ENCODE measurements at regions not wholly inside any gene's neighbourhood (a gene's known extent, or its start where the extent isn't known, plus 50 kb on each side); places are given as distances from the start of the nearest gene placed in this dataset.

DNA sequence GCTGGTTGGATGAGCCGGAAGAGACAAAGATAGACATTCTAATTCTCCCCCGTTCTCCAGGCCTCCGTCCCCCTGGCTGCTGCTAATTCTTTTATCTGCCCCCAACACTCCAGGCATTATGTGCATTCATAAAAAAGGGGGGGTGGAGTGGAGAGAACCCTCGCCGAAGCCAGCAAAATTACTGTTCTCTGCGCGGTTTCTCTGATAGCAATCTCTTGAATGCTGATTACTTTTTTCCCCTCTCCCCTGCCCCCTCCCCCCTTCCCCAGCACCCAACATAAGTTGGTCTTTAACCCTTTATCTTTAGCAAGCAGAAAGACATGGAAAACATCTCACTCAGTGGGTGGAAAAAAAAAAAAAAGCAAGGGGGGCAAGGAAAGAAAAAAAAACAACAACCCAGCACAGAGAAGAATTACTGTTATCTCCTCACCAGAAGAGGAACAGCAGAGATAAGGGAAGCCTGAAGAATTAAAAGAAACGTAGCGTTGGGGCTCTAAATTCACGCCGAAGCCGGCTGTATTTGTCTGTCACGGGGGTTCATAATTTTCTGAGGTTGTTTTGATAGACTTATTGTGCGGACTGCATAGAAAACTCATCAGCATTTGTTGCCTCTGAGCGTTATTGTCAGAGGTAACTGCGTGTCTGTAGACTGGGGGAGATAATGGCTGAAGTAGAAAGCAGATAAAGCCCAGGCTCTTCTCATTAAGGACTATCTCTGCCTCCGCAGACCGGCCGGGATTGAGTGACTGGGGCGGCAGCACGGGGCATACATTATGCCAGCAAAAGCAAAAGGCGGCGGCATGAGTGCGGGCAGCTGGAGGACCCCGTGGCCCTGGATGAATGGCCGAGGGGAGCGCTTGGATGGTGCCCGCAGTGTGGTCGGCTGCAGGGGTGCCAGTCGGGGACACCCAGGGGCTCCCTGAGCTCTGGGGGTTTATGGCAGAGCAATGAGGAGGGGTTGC, 126.9 kb downstream of the MRM1 start:
- no peak for DNase-seq (ENCODE audit: low spot score)

DNA sequence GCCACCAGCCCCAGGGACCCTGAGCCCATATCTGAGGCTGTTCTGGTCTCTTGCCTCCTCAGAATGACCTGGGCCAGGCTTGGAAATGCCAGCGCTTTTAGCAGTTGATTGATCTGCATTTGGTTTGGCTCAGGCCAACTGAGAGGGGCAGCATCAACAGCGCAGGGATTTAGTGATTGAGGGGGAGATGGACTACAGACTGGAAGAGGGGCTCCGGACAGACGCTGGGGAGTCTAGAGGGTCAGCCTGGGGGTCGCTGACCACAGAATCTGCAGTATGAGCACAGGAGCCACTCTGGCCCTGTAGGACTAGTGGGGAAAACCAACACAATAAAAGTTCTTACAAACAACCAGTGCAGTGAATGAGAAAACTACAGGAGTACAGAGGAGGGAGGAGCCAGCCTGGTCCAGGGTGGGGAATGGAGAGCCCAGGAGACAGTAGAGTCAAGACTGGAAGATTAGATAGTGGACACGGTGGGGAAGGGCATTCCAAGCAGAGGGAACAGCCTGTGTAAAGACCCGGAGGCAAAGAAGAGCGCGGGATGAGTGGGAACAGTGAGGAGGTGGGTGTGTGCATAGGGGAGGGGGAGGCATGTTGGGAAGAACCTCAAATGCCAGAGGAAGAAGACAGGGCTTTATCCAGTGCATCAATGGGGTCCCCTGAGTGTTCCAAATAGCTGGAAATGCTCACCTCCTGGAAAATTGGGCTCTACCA, 128.9 kb downstream of the MRM1 start:
- no peak for DNase-seq (ENCODE audit: low spot score)

DNA sequence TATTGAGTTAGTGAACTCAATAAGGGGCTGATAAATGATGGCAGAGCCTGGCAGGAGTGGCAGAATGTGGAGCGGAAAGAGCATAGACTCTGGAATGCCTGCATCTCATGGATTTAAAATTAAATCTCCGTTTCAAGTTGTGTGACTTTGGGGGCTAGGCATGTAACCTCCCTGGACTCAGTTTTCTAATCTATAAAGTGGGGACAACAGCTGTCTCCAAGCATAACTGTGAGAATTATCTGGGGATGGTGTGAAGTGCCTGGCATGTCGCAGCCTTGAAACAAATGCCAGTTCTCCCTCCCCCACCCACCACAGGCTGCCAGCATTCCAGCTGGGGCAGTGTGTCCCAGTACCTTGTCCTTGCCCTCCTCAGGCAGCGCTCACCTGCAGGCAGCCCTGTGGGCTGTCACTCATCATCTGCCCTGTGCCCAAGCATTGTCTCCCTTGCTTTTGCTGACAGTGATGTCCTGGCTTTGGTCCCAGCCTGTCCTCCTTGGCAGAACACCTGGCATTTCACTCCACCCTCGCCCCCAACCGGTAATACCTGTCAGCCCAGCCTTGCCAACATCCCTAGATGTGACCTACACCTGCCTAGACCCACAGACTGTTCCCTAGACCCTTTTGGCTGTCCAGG, 129.6 kb downstream of the MRM1 start:
- DNase-seq (ENCODE audit: low spot score): no peak

DNA sequence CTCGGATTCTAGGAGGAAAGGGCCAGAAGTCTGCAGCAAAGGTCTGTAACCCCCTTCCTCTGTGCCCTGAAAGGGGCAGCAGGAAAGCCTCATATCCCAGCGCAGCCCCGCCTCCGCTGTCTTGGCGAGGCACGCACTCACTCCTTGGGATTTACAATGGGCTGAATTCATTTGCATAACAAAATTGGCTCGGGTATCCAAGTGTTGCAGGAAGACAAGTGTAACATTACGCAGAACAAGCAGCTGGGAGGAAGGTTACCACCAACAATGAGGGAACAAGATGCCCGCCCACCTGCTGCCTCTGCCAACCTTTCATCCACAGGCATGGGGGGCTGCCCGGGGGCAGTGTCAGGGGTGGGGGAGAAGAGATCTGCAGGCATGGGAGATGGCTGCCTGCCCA, 130.4 kb downstream of the MRM1 start:
- no peak for DNase-seq (ENCODE audit: low spot score)

DNA sequence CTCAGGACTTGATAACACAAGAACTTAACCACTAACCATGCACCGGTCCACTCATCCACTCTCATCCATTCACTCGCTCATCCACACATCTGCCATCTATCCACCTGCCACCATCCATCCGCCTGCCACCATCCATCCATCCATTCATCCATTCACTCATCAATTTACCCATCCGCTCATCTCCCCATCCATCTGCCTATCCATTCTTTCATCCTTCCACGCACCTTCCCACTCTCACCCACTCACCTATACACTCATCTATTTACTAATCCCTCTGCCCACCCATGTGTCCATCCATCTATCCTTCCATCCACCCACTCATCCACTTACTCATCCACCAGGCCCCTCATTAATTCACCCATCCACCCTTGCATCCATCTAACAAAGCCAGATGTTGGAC, 131.0 kb downstream of the MRM1 start:
- no peak for DNase-seq (ENCODE audit: low spot score)

DNA sequence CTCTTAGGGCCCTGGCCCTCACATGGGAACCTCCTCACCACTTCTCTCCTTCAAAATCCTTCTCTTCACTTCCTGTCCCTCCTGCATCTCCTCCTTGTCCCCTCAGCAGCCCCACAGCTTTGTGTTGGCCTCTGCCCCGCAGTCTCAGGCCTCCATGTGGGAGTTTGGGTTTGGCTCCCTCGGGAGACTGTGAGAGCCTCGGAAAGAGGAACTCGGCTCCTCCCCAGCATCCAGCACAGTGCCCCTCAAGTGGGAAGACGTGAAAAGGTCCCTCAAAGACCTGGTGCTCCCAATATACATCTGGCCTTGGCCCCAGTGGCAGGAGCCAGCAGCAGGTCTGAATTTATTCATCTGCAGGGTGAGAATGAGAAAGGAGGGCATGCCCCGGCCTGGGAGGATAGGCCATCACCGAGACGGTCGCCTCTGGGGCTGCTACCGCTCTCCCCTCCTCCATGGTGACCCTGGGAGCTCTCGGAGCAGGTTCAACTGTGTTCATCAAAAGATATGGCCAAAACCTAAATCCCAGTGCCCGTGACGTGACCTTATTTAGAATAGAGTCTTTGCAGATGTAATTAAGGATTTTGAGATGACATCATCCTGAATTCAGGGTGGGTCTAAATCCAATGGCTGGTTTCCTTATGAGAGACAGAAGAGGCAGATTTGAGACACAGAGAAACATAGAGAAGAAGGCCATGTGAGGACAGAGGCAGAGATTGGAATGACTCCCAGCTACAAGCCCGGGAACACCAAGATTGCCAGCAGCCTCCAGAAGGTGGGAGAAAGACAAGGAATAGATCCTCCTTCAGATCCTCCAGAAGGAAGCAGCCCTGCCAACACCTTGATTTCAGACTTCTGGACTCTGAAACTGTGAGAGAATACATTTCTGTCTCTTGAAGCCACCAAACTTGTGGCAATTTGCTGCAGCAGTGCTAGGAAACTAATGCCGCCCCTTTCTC, 135.1 kb downstream of the MRM1 start:
- DNase-seq (ENCODE audit: low spot score): no peak

DNA sequence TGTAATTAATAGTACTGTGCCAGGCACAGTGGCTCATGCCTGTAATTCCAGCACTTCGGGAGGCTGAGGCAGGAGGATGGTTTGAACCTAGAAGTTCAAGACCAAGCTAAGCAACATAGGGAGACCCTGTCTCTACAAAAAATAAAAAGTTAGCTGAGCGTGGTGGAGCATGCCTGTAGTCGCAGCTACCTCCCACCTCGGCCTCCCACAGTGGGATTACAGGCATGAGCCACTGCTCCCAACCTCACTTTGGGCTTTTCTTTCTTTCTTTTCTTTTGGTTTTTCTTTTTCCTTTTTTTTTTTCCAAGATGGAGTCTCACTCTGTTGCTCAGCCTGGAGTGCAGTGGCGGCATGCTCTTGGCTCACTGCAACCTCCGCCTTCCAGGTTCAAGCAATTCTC, 137.8 kb downstream of the MRM1 start:
- no peak for DNase-seq (ENCODE audit: low spot score)

DNA sequence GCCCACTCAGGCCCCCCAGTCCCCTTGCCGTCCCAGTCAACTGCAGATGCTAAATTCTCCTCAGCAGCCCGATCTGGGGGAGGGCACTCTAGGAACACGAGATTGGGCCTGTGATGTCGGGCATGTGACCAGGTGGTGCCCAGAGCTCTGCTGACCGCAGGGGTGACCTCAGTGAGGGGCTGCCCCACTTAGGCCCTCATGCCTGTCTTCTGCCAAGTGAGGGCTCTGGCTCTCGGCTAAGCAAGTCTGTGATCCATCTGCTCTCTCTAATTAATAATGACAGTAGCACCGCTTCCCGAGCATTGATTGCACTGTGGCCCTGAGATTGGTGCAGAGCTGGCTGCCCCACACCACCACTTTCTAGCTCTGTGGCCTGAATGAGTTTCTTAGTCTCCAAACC, 138.8 kb downstream of the MRM1 start:
- DNase-seq (ENCODE audit: low spot score): no peak

DNA sequence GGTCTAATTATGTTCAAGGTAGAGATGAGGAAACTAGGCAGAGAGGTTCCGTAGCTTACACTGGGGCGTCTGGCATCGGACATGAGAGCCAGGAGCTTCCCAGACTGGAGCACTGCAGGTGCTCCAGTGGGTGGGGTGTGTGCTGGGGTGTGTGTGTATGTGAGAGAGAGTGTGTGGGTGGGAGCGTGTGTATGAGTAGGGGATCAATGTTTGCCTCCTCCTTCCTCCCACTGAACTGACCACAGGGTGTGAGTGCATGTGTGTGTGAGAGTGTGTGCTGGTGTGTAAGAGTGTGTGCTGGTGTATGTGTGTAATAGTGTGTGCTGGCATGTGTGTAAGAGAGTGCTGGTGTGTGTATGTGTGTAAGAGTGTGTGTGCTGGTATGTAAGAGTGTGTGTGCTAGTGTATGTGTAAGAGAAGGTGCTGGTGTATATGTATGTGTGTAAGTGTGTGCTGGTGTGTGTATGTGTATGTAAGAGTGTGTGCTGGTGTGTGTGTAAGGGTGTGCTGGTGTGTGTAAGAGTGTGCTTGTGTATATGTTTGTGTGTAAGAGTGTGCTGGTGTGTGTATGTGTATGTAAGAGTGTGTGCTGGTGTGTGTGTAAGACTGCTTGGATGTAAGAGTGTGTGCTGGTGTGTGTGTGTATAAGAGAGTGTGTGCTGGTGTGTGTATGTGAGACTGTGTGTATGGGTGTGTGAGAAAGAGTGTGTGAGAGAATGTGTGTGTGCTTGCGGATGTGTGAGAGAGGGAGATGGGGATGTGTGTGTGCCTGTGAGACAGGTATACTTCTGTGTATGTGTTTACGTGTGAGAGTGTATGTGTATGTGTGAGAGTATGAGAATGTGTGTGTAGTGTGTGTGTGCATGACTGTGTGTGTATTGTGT, 139.9 kb downstream of the MRM1 start:
- no peak for DNase-seq (ENCODE audit: low spot score)

DNA sequence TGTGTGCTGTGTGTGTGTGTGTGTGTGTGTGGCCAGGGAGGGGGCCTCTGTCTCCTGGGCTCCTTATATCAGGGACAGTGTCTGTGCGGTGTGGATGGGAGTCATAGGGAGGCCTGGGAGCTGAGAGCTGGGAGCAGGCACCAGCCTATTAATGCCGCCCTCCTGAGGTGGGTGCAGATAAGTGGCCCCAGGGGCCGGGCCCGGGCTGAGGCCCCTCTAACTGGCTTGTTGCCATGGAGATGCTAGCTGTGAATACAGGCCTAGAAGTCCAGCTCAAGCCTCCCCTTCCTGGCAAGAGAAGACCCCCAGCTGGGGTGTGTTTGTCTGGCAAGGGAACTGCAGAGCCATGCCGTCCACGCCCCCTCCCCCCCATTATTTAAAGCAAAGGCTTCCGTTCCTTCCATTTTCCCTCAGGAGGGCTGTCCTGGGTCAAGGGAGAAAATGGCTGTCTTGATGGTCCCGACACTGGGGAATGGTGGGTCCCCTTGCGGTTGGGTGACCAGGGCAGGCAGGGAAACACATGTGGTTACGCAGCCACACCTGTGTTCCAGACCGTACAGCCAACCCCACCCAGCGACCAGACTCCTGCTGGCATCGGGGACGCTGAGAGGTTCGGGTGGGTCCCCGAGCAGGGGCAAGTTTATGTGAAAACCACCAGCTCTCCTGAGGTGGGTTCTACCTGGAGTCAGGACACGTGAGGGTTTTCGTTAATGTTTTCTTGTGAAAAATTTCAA, 141.1 kb downstream of the MRM1 start:
- peak; percentile 66 for DNase-seq (ENCODE audit: low spot score)

DNA sequence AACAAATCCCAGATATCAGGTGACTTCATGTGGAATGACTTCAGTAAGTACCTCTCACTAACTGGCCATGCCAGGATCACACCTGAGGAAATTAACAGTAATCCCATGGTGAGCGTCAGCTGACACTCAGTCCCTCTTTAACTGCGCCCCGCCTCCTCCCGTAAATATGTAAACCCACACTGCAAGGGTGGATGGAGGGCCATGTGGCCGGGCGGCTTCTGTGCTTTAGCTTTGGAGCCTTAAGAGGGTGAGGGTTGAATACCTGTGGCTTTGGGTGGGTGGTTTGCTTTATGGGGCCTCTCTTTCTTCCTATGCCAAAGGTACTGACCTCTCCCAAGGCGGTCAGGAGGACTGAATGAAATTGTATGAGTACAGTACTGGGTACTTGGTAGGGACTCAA, 141.7 kb downstream of the MRM1 start:
- DNase-seq (ENCODE audit: low spot score): peak; percentile 97

DNA sequence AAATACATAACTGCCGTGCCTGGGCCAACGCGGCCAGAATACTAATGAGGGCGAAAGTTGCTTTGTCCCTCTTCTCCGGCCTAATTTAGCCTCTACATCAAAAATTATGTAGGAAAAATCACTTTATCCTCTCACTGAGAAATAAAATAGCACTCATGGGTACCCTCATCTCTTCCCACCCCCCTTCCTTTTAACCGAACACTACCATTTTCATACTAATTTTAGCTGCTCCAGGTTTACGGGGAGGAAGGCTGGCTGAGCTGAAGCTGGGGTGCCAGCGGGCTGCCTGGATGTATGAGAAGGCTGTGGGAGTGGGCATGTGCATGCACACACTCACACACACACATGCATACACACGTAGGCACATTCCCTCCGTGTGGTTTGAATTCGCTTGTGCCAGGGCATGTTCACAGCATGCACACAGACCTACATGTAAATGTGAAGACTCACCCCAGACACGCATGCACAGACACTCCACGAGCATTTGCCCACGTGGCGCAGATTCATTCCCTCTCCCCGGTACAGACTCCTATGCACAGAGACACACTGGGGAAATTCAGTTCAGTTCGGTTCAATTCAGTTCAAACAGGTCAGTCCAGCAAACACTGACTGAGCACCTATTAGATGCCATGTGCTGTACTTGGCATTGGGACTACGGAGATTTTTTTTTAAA, 145.1 kb downstream of the MRM1 start:
- no peak for DNase-seq (ENCODE audit: low spot score)

DNA sequence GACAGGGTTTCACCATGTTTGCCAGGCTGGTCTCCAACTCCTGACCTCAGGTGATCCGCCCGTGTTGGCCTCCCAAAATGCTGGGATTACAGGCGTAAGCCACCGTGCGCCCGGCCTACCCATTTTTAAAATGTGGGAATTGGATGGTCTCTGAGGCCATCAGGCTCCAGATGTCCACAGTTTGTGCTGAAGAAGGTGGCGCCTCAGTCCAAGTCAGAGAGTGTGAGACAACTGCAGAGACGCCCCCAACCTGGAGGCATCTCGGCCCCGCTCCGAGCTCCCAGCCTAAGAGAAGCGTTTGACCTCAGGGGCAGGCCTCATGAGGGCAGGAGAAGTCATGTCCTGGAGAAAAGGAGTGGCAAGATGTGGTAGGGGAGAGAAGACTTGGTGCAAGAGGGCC, 146.5 kb downstream of the MRM1 start:
- DNase-seq (ENCODE audit: low spot score): no peak

DNA sequence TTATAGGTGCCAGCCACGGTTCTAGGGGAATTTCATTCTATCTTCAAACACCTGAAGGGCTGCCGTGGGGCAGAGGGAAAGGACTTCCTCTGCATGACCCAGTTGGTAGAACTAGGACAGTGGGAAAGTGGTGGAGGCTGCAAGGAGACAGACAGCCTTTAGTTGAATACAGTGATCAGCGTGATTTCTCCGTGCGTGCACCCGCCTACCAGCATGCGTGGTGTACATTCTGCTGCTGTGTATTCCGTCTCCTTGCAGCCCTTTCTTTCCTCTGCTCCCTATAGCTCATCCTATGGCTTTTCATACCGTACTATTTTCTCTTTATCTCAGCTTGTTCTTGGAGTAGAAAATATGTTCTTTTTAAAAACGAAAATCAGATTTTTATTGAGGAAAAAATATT, 146.9 kb downstream of the MRM1 start:
- no peak for DNase-seq (ENCODE audit: low spot score)

DNA sequence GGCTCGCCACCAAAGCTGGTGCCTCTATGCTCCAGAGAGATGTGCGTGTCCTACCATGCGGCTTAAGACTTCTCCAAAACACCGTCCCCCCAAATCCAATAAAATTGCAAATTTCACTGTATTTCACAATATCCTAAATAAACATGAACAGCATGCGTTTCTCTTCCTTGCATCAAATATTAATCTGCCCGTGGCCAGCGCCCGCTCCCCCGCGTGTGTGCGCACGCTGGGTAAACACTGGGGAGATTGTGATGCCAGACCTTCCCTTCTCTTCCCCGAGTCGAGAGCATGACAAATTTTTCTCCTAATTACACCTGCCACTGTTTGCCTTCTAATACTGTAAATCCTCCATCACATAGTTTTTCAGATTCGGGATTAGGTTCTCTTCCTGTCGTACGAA, 148.1 kb downstream of the MRM1 start:
- no peak for DNase-seq (ENCODE audit: low spot score)

DNA sequence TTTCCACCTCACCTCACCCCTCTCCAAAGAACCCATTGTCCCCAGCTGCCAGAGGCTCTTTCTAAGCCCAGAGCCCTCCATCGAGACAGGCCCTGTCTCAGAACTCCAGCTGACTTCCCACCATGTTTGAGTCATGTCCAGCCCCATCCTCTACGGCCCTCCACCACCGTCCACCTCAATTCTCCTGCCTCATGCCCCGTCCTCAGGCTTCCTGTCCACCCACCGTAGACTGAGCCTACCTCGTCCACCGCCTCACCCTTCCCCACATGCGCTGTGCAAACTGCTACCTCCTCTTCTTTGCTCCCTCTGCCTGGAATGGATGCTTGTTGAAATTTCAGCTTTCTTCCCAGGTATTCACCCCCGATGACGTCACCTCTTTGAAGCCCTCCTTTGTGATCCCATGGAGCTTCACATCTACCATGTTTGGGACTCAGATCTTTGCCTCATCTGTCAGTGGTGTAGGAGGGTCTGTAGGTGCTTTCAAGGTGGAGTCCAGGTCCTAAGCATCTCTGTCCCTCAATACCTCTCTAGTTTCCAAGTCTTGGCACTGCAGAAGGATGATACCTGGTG, 149.0 kb downstream of the MRM1 start:
- no peak for DNase-seq (ENCODE audit: low spot score)

DNA sequence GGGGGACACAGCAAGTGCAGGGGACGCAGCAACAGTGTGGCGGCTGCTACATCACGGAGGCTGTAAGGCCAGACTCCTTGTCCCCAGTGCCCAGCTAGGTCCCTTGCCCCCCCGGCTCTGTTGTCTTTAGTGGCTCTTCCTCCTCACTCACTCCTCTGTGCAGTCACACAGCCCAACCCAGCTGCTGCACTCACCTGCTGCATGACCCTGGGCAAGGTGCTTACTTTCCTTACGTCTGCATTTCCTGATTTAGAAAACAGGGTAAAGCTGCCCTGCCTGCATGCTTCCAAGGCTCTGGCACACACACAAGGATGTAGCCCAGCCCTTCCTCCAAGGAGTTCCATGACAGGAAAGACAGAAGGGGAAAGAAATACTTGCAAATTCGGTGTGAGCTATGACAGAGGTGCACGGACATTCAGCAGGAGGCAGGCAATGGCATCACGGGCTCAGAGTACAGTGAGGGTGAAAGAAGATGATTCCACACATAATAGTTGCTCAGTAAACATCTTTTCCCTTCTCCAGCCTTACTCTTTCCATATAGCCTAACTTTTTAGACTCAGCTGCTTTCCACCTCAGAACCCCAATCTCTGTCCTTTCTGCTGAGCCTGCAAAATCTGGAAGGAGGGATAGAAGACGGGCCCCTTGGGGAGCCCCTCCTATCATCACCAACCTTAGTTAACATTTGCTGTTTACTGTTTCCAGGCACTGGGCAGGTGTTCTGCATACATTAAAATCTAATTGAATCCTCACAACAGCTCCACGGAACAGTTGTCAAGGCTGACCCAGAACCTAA, 150.9 kb downstream of the MRM1 start:
- no peak for DNase-seq (ENCODE audit: low spot score)

DNA sequence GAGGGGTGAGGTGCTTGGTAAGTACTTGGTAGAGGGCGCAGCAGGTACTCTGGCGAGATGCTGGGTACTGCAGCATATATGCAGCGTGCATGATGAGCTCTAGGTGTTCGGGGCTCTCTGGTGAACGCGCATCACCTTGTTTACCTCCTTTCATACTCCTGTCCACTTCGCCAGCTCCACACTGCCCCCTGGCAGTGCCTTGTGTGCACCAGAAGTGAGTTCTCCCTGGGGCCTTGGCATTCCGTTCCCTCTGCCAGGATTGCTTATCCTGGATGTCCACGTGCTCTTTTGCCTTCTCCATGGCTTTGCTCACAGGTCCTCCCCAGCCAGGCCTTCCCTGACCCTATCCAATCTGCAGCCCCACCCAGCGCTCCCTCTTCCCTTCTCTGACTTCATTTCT, 154.2 kb downstream of the MRM1 start:
- peak; percentile 60 for DNase-seq (ENCODE audit: low spot score)
